GM23338 (cell line): ENCODE measurements at regions not wholly inside any gene's neighbourhood (a gene's known extent, or its start where the extent isn't known, plus 50 kb on each side); places are given as distances from the start of the nearest gene placed in this dataset.

Experiments
- ATAC-seq: fragments of 200-7000 bp; cut with Tn5 transposase; 3 replicates; pipeline ENCODE4 v1.9.1; 2020
- DNase-seq: peaks from one replicate; pipeline ENCODE4 v3.0.0-alpha.2; 2015; ENCODE audit warnings: low spot score
- H2AFZ ChIP-seq: fragments of 200-600 bp; sonication (generic); 2 replicates; pipeline ENCODE4 v1.8.0; 2016; ENCODE audit warnings: antibody characterized with exemption, mild to moderate bottlenecking, moderate library complexity
- H3F3A ChIP-seq: fragments of 200-600 bp; sonication (generic); replicated peaks from 2 replicates; pipeline ENCODE4 v1.8.0; 2017; ENCODE audit warnings: antibody characterized with exemption, mixed run types, low read depth
- H3K27ac ChIP-seq: fragments of 200-600 bp; sonication (generic); 2 replicates; pipeline ENCODE4 v1.6.1; 2016; ENCODE audit warnings: low read depth
- H3K27me3 ChIP-seq: fragments of 200-600 bp; sonication (generic); 2 replicates; pipeline ENCODE4 v1.8.0; 2016; ENCODE audit warnings: mild to moderate bottlenecking, mixed run types, moderate library complexity; ENCODE audit not compliant: insufficient read depth
- H3K36me3 ChIP-seq: fragments of 200-600 bp; sonication (generic); 2 replicates; pipeline ENCODE4 v1.8.0; 2016; ENCODE audit warnings: mild to moderate bottlenecking; ENCODE audit not compliant: insufficient read depth
- H3K4me1 ChIP-seq: fragments of 200-600 bp; sonication (generic); 2 replicates; pipeline ENCODE4 v1.8.0; 2016; ENCODE audit warnings: mild to moderate bottlenecking, moderate library complexity; ENCODE audit not compliant: insufficient read depth
- H3K4me2 ChIP-seq: fragments of 200-600 bp; sonication (generic); 2 replicates; pipeline ENCODE4 v1.7.1; 2017; ENCODE audit warnings: mixed run types
- H3K4me3 ChIP-seq: fragments of 200-600 bp; sonication (generic); 2 replicates; pipeline ENCODE4 v1.6.1; 2016; ENCODE audit warnings: mixed run types
- H3K79me2 ChIP-seq: fragments of 200-600 bp; sonication (generic); replicated peaks from 2 replicates; pipeline ENCODE4 v1.8.0; 2017; ENCODE audit warnings: mild to moderate bottlenecking; ENCODE audit not compliant: insufficient read depth
- H3K9me2 ChIP-seq: fragments of 200-600 bp; sonication (generic); 2 replicates; pipeline ENCODE4 v1.8.0; 2017; ENCODE audit not compliant: insufficient read depth
- H4K20me1 ChIP-seq: fragments of 200-600 bp; sonication (generic); replicated peaks from 2 replicates; pipeline ENCODE4 v1.8.0; 2017; ENCODE audit warnings: mild to moderate bottlenecking; ENCODE audit not compliant: insufficient read depth
- H3K27ac Mint-ChIP-seq: 2 replicates; pipeline ENCODE4 v1.8.0; 2020; ENCODE audit warnings: inconsistent platforms, mild to moderate bottlenecking, moderate library complexity, mixed read lengths
- H3K27me3 Mint-ChIP-seq: 3 replicates; pipeline ENCODE4 v1.8.0; 2022; ENCODE audit warnings: low read depth, mild to moderate bottlenecking, moderate library complexity, mixed read lengths, inconsistent platforms; ENCODE audit not compliant: insufficient read depth, poor library complexity
- H3K36me3 Mint-ChIP-seq: 3 replicates; pipeline ENCODE4 v1.8.0; 2021; ENCODE audit warnings: low read depth, mild to moderate bottlenecking, inconsistent platforms, moderate library complexity, mixed read lengths
- H3K4me1 Mint-ChIP-seq: 3 replicates; pipeline ENCODE4 v1.8.0; 2020; ENCODE audit warnings: mild to moderate bottlenecking, inconsistent platforms, mixed read lengths
- H3K4me3 Mint-ChIP-seq: 3 replicates; pipeline ENCODE4 v1.8.0; 2021; ENCODE audit warnings: moderate library complexity, mild to moderate bottlenecking, inconsistent platforms, mixed read lengths
- H3K9me3 Mint-ChIP-seq: 3 replicates; pipeline ENCODE4 v1.8.0; 2020; ENCODE audit warnings: moderate library complexity, mild to moderate bottlenecking, inconsistent platforms, mixed read lengths
- CREB1 ChIP-seq: fragments of 250-450 bp; sonication (Bioruptor Pico); IDR thresholded peaks from 2 replicates; pipeline ENCODE4 v1.5.0; 2020; ENCODE audit warnings: low read depth, mild to moderate bottlenecking, moderate library complexity
- CTCF ChIP-seq, 2 experiments: fragments of 200-600 bp in 1 of 2; sonication (generic) in 1 of 2; conservative IDR thresholded peaks; 2 replicates each; pipeline versions ENCODE4 v1.5.1 to v1.6.1; 2016 to 2017; ENCODE audit warnings: antibody characterized with exemption in 2 of 2, low read depth in 2 of 2, mild to moderate bottlenecking in 2 of 2, moderate library complexity in 1 of 2
- EZH2 ChIP-seq: fragments of 200-600 bp; sonication (generic); IDR thresholded peaks from one replicate; pipeline ENCODE4 v1.8.0; 2017; ENCODE audit warnings: antibody characterized with exemption, mild to moderate bottlenecking, low read depth; ENCODE audit not compliant: unreplicated experiment
- EZH2phosphoT487 ChIP-seq: fragments of 200-600 bp; sonication (generic); IDR thresholded peaks from one replicate; pipeline ENCODE4 v1.8.1; 2018; ENCODE audit warnings: antibody characterized with exemption; ENCODE audit not compliant: unreplicated experiment
- JUNB ChIP-seq: IDR thresholded peaks from one replicate; pipeline ENCODE4 v1.6.1; 2016; ENCODE audit warnings: antibody characterized with exemption; ENCODE audit not compliant: unreplicated experiment
- NANOG ChIP-seq: IDR thresholded peaks from 2 replicates; pipeline ENCODE4 v1.6.1; 2016; ENCODE audit warnings: antibody characterized with exemption, borderline replicate concordance
- POLR2AphosphoS5 ChIP-seq: IDR thresholded peaks from 2 replicates; pipeline ENCODE4 v1.6.1; 2016; ENCODE audit warnings: antibody characterized with exemption, low read depth
- ZNF114 ChIP-seq: fragments of 250-450 bp; sonication (Bioruptor Pico); IDR thresholded peaks from 2 replicates; pipeline ENCODE4 v1.5.0; 2020; ENCODE audit warnings: mild to moderate bottlenecking, moderate library complexity
- ZNF331 ChIP-seq: fragments of 250-450 bp; sonication (Bioruptor Pico); IDR thresholded peaks from 2 replicates; pipeline ENCODE4 v1.5.0; 2020; ENCODE audit warnings: low read depth, mild to moderate bottlenecking, moderate library complexity
- TF ChIP-seq, protein P1 (sequence below): IDR thresholded peaks from one replicate; pipeline ENCODE4 v1.6.1; 2018; ENCODE audit warnings: antibody characterized with exemption; ENCODE audit not compliant: unreplicated experiment
- TF ChIP-seq, protein P2 (sequence below): IDR thresholded peaks from 2 replicates; pipeline ENCODE4 v1.6.1; 2016; ENCODE audit warnings: antibody characterized with exemption

DNA sequence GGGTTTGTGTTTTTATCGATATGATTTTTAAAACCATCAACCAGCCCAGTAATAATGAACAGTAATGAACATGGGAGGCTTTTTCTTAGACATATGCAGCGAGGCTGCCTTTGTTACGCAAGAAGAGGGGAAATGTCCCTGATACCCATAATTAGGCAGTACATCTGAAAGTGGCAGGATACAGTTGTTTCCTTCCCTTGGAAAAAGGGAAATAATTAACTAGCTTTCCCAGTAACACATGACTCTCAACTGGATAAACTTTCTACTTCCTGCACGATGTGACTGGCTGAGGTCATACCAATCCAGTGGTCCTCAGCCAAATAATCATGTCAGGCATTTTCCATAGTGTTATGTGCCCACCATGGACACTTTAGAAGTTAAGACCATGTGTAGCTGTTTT lies 431.6 kb upstream of the C9orf72 start (continued):
- TF ChIP-seq, protein P1, sequence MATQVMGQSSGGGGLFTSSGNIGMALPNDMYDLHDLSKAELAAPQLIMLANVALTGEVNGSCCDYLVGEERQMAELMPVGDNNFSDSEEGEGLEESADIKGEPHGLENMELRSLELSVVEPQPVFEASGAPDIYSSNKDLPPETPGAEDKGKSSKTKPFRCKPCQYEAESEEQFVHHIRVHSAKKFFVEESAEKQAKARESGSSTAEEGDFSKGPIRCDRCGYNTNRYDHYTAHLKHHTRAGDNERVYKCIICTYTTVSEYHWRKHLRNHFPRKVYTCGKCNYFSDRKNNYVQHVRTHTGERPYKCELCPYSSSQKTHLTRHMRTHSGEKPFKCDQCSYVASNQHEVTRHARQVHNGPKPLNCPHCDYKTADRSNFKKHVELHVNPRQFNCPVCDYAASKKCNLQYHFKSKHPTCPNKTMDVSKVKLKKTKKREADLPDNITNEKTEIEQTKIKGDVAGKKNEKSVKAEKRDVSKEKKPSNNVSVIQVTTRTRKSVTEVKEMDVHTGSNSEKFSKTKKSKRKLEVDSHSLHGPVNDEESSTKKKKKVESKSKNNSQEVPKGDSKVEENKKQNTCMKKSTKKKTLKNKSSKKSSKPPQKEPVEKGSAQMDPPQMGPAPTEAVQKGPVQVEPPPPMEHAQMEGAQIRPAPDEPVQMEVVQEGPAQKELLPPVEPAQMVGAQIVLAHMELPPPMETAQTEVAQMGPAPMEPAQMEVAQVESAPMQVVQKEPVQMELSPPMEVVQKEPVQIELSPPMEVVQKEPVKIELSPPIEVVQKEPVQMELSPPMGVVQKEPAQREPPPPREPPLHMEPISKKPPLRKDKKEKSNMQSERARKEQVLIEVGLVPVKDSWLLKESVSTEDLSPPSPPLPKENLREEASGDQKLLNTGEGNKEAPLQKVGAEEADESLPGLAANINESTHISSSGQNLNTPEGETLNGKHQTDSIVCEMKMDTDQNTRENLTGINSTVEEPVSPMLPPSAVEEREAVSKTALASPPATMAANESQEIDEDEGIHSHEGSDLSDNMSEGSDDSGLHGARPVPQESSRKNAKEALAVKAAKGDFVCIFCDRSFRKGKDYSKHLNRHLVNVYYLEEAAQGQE, result no peak
- TF ChIP-seq CTCF (conservative IDR thresholded peaks at IDR 0.05; ENCODE audit: low read depth in 2 of 2) (no peak), POLR2AphosphoS5 (no peak), NANOG (no peak), ZNF114 (CRISPR knock-in tag) (no peak), EZH2phosphoT487 (no peak)

DNA sequence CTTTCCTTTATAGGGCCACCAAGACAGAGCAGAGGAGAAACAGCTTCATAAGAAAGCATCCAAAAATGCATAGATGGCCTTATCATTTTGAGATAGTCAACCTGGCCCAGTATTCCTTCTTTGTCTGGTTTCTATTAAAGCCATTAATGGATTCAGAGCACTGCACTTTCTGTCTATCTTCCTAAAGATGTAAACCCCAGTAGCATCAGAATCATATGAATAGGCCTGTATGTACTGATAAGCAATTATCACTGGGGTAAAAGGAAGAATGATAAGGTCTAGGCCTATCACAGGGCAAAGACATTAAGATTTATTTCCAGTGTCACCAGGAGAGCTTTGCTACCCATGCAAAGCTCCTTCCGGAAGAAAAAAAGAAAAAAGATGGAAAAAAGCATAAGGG lies 432.5 kb upstream of the C9orf72 start:
- DNase-seq (no peak), ATAC-seq (no peak)
- no peak overlapping the region for H3K4me2 ChIP-seq
- no peaks in the 10 kb centered on the region; the same call in 2 of the 3 replicates for H3K9me3 Mint-ChIP-seq
- H3K36me3 Mint-ChIP-seq, result no peaks in the 10 kb centered on the region
- H4K20me1 ChIP-seq, result no peaks in the 10 kb centered on the region
- peaks cover 16% of the 10 kb centered on the region for H3K4me1 ChIP-seq
- no peaks in the 10 kb centered on the region for H3K27me3 ChIP-seq
- no peaks in the 10 kb centered on the region for H3K79me2 ChIP-seq
- no peaks in the 10 kb centered on the region; the same call in 1 of the 2 replicates for H3K9me2 ChIP-seq
- H3K27ac ChIP-seq, result no peak overlapping the region
- H3K36me3 ChIP-seq, result no peaks in the 10 kb centered on the region
- H3K4me3 ChIP-seq, result no peak overlapping the region
- peaks cover 16% of the 10 kb centered on the region for H3K4me1 Mint-ChIP-seq
- H3K27ac Mint-ChIP-seq, result no peak overlapping the region
- no peak overlapping the region for H3K4me3 Mint-ChIP-seq
- no peaks in the 10 kb centered on the region for H3F3A ChIP-seq
- H3K27me3 Mint-ChIP-seq, result no peaks in the 10 kb centered on the region
- TF ChIP-seq CTCF (conservative IDR thresholded peaks at IDR 0.05; ENCODE audit: low read depth in 2 of 2), result no peak
- no peak for TF ChIP-seq ZNF114 (CRISPR knock-in tag)
- TF ChIP-seq JUNB, result no peak
- no peak for TF ChIP-seq ZNF331 (CRISPR knock-in tag)
- no peak for TF ChIP-seq EZH2phosphoT487
- TF ChIP-seq, protein P2, sequence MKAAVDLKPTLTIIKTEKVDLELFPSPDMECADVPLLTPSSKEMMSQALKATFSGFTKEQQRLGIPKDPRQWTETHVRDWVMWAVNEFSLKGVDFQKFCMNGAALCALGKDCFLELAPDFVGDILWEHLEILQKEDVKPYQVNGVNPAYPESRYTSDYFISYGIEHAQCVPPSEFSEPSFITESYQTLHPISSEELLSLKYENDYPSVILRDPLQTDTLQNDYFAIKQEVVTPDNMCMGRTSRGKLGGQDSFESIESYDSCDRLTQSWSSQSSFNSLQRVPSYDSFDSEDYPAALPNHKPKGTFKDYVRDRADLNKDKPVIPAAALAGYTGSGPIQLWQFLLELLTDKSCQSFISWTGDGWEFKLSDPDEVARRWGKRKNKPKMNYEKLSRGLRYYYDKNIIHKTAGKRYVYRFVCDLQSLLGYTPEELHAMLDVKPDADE, result no peak
- TF ChIP-seq, protein P1, result no peak
- TF ChIP-seq CREB1 (CRISPR knock-in tag), result no peak
- TF ChIP-seq POLR2AphosphoS5, result no peak
- TF ChIP-seq EZH2, result no peak
- no peak overlapping the region for H2AFZ ChIP-seq
